ENCODE measurements at regions not wholly inside any gene's neighbourhood (a gene's known extent, or its start where the extent isn't known, plus 50 kb on each side); places are given as distances from the start of the nearest gene placed in this dataset.

- TF ChIP-seq CTCF (IDR thresholded peaks at IDR 0.05; ENCODE audit: borderline replicate concordance, extremely low read depth, low read length, poor library complexity, severe bottlenecking) (no peak), EZH2 (IDR thresholded peaks at IDR 0.05; ENCODE audit: borderline replicate concordance, low read depth, low read length, severe bottlenecking) (no peak)
These were observed 159.4 kb upstream of the UBE2E1 start for GRCh38 chr3:23646184-23646920.
